ENCODE measurements at regions not wholly inside any gene's neighbourhood (a gene's known extent, or its start where the extent isn't known, plus 50 kb on each side); places are given as distances from the start of the nearest gene placed in this dataset.

- TF ChIP-seq CHD7 (IDR thresholded peaks at IDR 0.05; ENCODE audit: insufficient replicate concordance, low read length) (no peak), USF2 (IDR thresholded peaks at IDR 0.05; ENCODE audit: low read length) (no peak), SIX5 (IDR thresholded peaks at IDR 0.05; ENCODE audit: low read depth, low read length) (no peak), SRF (IDR thresholded peaks at IDR 0.05; ENCODE audit: low read depth, low read length) (no peak), RBBP5 (IDR thresholded peaks at IDR 0.05; ENCODE audit: borderline replicate concordance, low read depth, low read length) (no peak), CHD1 (IDR thresholded peaks at IDR 0.05; ENCODE audit: low read depth, low read length) (no peak), KDM1A (IDR thresholded peaks at IDR 0.05; ENCODE audit: borderline replicate concordance, low read length) (no peak)
Observed at GRCh38 chr13:22014469-22014868, 343.6 kb downstream of the FGF9 start (continued).
